ENCODE measurements at regions not wholly inside any gene's neighbourhood (a gene's known extent, or its start where the extent isn't known, plus 50 kb on each side); places are given as distances from the start of the nearest gene placed in this dataset.

DNA sequence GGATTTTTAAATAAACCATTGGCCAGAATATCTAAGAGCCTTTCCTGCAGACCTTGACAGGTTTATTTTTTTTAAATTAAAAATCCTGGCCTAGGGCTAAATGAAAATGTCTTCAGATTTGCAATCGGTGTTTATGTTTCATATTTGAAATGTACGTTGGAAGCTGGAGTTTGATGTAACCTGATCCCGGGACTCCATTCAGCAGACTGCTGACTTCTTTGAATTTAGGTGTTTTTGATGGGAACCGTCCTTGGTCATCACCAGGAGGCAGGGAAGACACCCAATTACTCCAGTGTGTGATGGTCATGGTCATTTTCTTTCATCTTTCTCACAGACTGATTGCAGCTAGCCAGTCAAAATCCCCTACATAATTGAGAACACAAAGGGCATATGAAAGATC is 60.1 kb upstream of the BRINP1 start:
- Histone ChIP-seq H3K27ac (no peak overlapping the region), H3K4me1 (no peaks in the 10 kb centered on the region), H3K9me3 (peaks cover 0 to 6% of the 10 kb centered on the region in 2 donors), H3K27me3 (no peaks in the 10 kb centered on the region), H3K36me3 (no peaks in the 10 kb centered on the region), H3K4me3 (no peak overlapping the region)
- TF ChIP-seq, protein P1, sequence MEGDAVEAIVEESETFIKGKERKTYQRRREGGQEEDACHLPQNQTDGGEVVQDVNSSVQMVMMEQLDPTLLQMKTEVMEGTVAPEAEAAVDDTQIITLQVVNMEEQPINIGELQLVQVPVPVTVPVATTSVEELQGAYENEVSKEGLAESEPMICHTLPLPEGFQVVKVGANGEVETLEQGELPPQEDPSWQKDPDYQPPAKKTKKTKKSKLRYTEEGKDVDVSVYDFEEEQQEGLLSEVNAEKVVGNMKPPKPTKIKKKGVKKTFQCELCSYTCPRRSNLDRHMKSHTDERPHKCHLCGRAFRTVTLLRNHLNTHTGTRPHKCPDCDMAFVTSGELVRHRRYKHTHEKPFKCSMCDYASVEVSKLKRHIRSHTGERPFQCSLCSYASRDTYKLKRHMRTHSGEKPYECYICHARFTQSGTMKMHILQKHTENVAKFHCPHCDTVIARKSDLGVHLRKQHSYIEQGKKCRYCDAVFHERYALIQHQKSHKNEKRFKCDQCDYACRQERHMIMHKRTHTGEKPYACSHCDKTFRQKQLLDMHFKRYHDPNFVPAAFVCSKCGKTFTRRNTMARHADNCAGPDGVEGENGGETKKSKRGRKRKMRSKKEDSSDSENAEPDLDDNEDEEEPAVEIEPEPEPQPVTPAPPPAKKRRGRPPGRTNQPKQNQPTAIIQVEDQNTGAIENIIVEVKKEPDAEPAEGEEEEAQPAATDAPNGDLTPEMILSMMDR (IDR thresholded peaks at IDR 0.05), result no peak
- no peak for DNase-seq (ENCODE audit: low spot score in 2 of 2)
- intact Hi-C loops (cut with DNase I), result no loop called here

GRCh38 chr9:119420231-119420630 is 51.0 kb upstream of the BRINP1 start:
- Histone ChIP-seq H3K4me3 (no peak overlapping the region), H3K27me3 (no peaks in the 10 kb centered on the region), H3K9me3 (no peaks in the 10 kb centered on the region), H3K27ac (no peak overlapping the region), H3K4me1 (no peaks in the 10 kb centered on the region), H3K36me3 (no peaks in the 10 kb centered on the region)
- no peak for DNase-seq (ENCODE audit: low spot score in 2 of 2)
- TF ChIP-seq, protein P1 (IDR thresholded peaks at IDR 0.05), result no peak
- intact Hi-C loops (cut with DNase I), result no loop called here

Data from ascending aorta (tissue), 2 donors.